ENCODE measurements at regions not wholly inside any gene's neighbourhood (a gene's known extent, or its start where the extent isn't known, plus 50 kb on each side); places are given as distances from the start of the nearest gene placed in this dataset.
"Not testable (repeated sequence)": the region's sequence is repeated elsewhere in the genome, so short reads cannot be mapped to it uniquely, and the experiment has no call there.

DNA sequence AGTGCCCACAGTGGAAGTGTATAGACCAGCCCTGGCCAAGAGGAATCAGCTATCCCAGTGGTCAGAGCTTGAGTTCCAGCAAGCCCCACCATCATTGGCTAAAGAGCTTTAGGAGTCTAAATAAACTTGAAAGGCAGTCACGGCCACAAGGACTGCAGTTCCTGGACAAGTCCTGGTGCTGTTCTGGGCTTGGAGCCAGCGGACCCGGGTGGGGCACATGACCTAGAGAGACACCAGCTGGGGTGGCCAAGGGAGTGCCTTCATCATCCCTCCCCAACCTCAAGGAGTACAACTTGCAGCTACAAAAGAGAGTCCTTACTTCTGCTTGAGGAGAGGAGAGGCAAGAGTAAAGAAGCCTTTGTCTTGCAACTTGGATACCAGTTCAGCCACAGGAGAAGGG, 439.8 kb upstream of the TMEFF2 start:
- 79% methylated on average over 3 of the region's 3 CpGs for WGBS
- no peak for ATAC-seq
- intact Hi-C loops (cut with DNase I) = no loop called here
- H3K27ac ChIP-seq (ENCODE audit: low read length) = no peak overlapping the region
- no peak for DNase-seq
- H3K4me3 ChIP-seq (ENCODE audit: low read length) = no peak overlapping the region
- no peaks in the 10 kb centered on the region for H3K9me3 ChIP-seq (ENCODE audit: control insufficient read depth, low read length)
- no peaks in the 10 kb centered on the region for H3K27me3 ChIP-seq (ENCODE audit: control insufficient read depth, insufficient read depth)
- no peaks in the 10 kb centered on the region for H3K4me1 ChIP-seq (ENCODE audit: control insufficient read depth, insufficient read depth, low read length)

DNA sequence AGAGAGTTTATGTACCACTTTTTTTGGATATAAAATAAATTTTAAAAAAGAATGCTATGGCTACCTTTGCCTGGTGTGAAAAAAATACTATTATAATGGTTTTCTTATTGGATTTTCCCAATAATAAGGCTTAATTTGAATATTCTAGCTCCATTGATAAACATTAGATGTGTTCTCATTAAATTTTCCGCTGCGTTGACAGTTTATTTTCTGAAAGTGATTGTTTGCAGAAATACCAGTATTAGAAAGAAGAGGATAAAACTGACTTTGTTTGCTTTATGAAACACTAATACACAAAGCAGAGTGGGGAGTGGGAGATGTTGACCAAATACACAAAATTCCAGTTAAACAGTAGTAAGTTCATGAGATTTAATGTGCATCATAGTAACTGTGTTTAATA, 433.3 kb upstream of the TMEFF2 start:
- no peak for ATAC-seq
- 94% methylated on average over 2 of the region's 2 CpGs for WGBS

DNA sequence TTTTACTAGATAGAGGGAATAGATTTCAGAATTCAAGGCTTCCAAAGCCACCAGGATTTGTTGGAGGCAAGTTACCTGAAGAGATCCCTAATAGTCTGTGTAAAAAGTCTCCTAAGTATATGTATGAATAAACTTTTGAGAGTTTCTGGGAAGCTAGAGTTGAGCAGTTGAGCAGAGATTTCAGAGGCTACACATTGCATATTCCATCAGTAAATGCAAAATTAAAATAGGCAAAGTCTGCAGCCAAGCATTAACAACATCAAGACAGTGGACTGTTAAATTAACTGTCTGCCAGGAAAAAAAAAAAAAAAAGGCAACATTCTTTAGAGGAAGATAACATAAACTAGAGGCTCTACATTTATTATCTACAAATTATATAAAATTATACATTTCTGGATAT, 420.4 kb upstream of the TMEFF2 start:
- H3K4me1 ChIP-seq (ENCODE audit: control insufficient read depth, insufficient read depth, low read length) = no peaks in the 10 kb centered on the region
- H3K9me3 ChIP-seq (ENCODE audit: control insufficient read depth, low read length) = no peaks in the 10 kb centered on the region
- intact Hi-C loops (cut with DNase I) = no loop called here
- DNase-seq (no peak), ATAC-seq (no peak)
- H3K4me3 ChIP-seq (ENCODE audit: low read length) = no peak overlapping the region
- H3K27me3 ChIP-seq (ENCODE audit: control insufficient read depth, insufficient read depth) = no peaks in the 10 kb centered on the region
- no peak overlapping the region for H3K27ac ChIP-seq (ENCODE audit: low read length)

More for the DNA sequence above, 433.3 kb upstream of the TMEFF2 start:
- Histone ChIP-seq H3K27ac (ENCODE audit: low read length) (no peak overlapping the region), H3K4me3 (ENCODE audit: low read length) (no peak overlapping the region), H3K9me3 (ENCODE audit: control insufficient read depth, low read length) (no peaks in the 10 kb centered on the region), H3K4me1 (ENCODE audit: control insufficient read depth, insufficient read depth, low read length) (no peaks in the 10 kb centered on the region), H3K27me3 (ENCODE audit: control insufficient read depth, insufficient read depth) (no peaks in the 10 kb centered on the region)
- intact Hi-C loops (cut with DNase I) = no loop called here
- DNase-seq = no peak

DNA sequence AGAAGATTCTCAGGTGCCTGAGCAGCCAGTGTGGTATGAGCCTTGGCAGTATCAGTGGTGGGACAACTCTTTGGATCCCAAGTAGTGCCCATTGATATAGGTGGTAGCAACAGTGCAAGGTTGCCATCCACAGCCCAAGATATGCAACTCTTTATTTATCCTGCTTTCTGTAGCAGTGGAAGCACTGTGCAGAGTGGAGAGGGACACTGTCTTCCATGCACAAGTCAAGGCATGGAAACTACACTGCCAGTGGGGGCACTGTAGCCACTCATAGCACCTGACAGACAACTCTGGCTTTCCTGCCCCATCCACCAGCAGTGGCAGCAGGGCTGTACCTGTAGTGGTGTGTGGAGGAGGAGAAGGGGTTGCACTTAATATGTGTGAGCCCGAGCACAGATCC, 409.6 kb upstream of the TMEFF2 start:
- intact Hi-C loops (cut with DNase I) = no loop called here
- ATAC-seq = no peak
- H3K27ac ChIP-seq (ENCODE audit: low read length) = no peak overlapping the region
- H3K27me3 ChIP-seq (ENCODE audit: control insufficient read depth, insufficient read depth) = no peaks in the 10 kb centered on the region
- no peak overlapping the region for H3K4me3 ChIP-seq (ENCODE audit: low read length)
- DNase-seq = no peak
- WGBS = 87% methylated on average over 1 of the region's 1 CpG
- no peaks in the 10 kb centered on the region for H3K4me1 ChIP-seq (ENCODE audit: control insufficient read depth, insufficient read depth, low read length)
- no peaks in the 10 kb centered on the region for H3K9me3 ChIP-seq (ENCODE audit: control insufficient read depth, low read length)

DNA sequence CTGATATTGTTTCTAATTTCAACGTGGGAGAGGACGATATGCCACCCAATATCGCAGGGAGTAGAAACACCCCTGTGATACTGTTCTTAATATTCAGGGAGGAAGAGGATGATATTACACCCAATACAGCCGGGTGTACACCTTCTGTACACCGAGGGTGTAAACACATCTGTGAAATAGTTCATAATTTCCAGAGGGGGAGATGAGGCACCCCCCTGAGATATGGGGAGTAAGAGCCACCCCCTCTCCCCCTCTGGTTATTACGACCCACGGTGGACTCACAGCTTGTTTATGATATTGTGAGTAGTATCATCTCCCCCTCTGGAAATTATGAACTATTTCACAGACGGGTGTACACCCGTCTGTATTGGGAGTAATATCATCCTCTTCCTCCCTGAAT, 403.9 kb upstream of the TMEFF2 start:
- intact Hi-C loops (cut with DNase I); H3K27me3 ChIP-seq (ENCODE audit: control insufficient read depth, insufficient read depth); DNase-seq; H3K27ac ChIP-seq (ENCODE audit: low read length); ATAC-seq; H3K4me3 ChIP-seq (ENCODE audit: low read length); H3K4me1 ChIP-seq (ENCODE audit: control insufficient read depth, insufficient read depth, low read length); H3K9me3 ChIP-seq (ENCODE audit: control insufficient read depth, low read length): not testable (repeated sequence)
- 87% methylated on average over 9 of the region's 9 CpGs for WGBS

DNA sequence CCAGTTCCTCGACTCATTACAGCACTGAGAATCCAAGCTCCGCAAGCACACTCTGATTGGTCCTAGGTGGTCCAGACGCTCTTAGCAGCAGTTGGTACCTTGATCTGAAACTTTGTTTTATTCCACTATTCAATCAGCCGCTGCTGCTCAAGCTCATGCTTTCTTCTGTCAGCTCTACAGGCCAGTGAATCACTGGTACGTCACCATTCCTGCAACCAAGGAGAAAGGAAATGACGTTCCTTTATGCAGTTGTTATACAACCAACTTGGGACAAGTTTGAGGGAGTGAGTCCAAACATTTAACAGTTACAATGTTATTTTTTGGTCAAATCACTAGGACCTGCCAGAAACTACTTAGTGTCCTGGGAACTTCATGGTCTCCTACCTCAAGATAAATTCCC, 398.8 kb upstream of the TMEFF2 start:
- H3K4me1 ChIP-seq (ENCODE audit: control insufficient read depth, insufficient read depth, low read length) = no peaks in the 10 kb centered on the region
- DNase-seq (no peak), ATAC-seq (no peak)
- H3K27me3 ChIP-seq (ENCODE audit: control insufficient read depth, insufficient read depth) = no peaks in the 10 kb centered on the region
- intact Hi-C loops (cut with DNase I) = no loop called here
- H3K4me3 ChIP-seq (ENCODE audit: low read length) = no peak overlapping the region
- no peak overlapping the region for H3K27ac ChIP-seq (ENCODE audit: low read length)
- no peaks in the 10 kb centered on the region for H3K9me3 ChIP-seq (ENCODE audit: control insufficient read depth, low read length)
- 88% methylated on average over 6 of the region's 6 CpGs for WGBS

DNA sequence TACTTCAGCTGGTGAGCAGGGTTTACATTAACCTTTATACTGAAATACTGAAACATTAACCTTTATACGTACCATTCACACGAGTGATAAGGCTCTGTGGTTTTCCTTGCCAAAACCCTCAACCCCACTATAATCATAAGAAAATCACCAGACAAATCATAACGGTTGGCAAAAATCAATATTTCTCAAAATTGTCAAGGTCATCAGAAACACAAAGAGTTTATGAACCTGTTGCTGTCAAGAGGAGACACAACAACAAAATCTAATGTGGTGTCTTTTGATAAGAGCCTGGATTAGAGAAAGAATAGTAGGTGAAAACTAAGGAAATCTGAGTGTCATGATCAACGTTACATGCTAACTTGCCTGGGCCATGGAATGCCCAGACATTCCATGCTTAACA, 396.9 kb upstream of the TMEFF2 start:
- intact Hi-C loops (cut with DNase I) = no loop called here
- DNase-seq (no peak), ATAC-seq (no peak)
- H3K4me1 ChIP-seq (ENCODE audit: control insufficient read depth, insufficient read depth, low read length) = no peaks in the 10 kb centered on the region
- H3K4me3 ChIP-seq (ENCODE audit: low read length) = no peak overlapping the region
- no peak overlapping the region for H3K27ac ChIP-seq (ENCODE audit: low read length)
- H3K27me3 ChIP-seq (ENCODE audit: control insufficient read depth, insufficient read depth) = no peaks in the 10 kb centered on the region
- no peaks in the 10 kb centered on the region for H3K9me3 ChIP-seq (ENCODE audit: control insufficient read depth, low read length)
- 84% methylated on average over 4 of the region's 4 CpGs for WGBS

DNA sequence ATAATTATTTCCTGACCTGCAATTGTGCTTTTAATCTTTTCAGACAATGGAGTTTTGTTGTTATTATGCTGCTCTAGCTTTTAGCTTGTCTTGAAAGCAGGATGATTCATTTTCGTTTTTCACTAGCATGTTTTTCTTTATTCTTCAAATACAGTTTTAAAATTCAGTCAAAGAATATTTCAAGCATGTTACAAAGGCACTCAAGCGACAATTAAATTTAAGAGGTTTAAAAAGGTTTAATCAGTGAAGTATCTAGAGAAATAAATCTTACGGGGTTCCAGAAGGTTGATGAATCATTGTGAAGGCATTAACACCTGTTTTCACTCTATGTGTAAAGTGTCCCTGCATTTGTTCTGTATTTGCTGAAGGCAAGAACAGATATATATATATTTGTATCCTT, 390.7 kb upstream of the TMEFF2 start:
- intact Hi-C loops (cut with DNase I) = no loop called here
- 61% methylated on average over 3 of the region's 3 CpGs for WGBS

DNA sequence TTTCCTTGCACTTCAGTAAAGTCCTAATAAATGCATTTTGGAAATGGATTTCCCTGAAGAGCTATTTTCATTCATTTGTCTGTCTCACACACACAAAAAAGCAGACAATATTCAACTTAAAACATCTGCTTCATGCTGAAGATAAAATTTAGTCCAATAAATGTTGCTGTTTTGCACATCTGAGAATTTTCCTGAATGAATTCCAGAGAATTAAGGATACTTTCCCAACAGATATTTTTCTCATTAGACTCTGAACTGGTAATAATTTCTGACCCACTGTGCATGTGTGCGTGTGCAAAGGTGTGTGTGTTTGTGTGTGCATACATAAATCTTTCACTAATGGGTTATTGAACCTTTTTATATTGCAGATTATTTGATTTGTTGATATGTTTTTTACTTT, 390.2 kb upstream of the TMEFF2 start:
- Histone ChIP-seq H3K9me3 (ENCODE audit: control insufficient read depth, low read length) (no peaks in the 10 kb centered on the region), H3K4me3 (ENCODE audit: low read length) (no peak overlapping the region), H3K27ac (ENCODE audit: low read length) (no peak overlapping the region), H3K4me1 (ENCODE audit: control insufficient read depth, insufficient read depth, low read length) (no peaks in the 10 kb centered on the region), H3K27me3 (ENCODE audit: control insufficient read depth, insufficient read depth) (no peaks in the 10 kb centered on the region)
- no peak for DNase-seq
- intact Hi-C loops (cut with DNase I) = no loop called here
- ATAC-seq = no peak
- WGBS = 59% methylated on average over 1 of the region's 1 CpG

More for the DNA sequence above, 390.7 kb upstream of the TMEFF2 start:
- H3K27me3 ChIP-seq (ENCODE audit: control insufficient read depth, insufficient read depth) = no peaks in the 10 kb centered on the region
- H3K9me3 ChIP-seq (ENCODE audit: control insufficient read depth, low read length) = no peaks in the 10 kb centered on the region
- ATAC-seq = no peak
- H3K4me3 ChIP-seq (ENCODE audit: low read length) = no peak overlapping the region
- no peak for DNase-seq
- no peak overlapping the region for H3K27ac ChIP-seq (ENCODE audit: low read length)
- H3K4me1 ChIP-seq (ENCODE audit: control insufficient read depth, insufficient read depth, low read length) = no peaks in the 10 kb centered on the region

DNA sequence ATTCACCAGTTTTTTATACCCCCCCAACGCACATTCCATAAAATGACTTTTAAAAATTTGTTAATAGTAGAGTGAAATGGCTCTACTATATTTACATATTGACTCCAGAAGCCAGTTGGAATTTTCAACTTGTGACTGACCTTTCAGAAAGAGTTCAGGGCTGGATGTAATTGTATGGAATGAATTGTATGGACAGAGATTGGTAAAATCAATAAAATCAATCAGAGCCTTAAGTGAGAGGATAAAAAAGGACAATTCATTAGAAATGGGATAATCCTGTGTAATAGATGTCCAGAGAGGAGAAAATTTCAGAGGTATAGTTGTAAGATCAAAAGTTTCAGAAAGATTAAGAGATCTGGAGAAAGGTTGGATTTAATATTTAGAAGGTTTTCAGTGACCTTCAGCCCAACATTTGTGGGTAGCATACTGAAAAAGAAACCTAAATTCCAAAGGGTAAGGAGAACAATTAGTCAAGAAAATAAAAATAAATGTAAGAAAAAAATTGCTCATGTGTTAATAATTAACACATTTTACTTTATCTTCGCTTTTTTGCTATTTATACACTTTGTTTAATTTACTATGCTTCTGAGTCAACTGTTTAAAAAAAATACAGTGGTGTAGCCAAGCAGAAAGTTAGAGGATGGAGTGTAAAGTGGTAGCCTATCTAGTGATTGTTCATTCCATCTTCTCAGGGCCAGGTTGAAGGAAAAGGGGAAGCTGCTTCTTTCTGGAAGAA, 385.4 kb upstream of the TMEFF2 start:
- DNase-seq = no peak
- Histone ChIP-seq H3K4me1 (ENCODE audit: control insufficient read depth, insufficient read depth, low read length) (no peaks in the 10 kb centered on the region), H3K9me3 (ENCODE audit: control insufficient read depth, low read length) (no peaks in the 10 kb centered on the region), H3K27me3 (ENCODE audit: control insufficient read depth, insufficient read depth) (no peaks in the 10 kb centered on the region), H3K27ac (ENCODE audit: low read length) (no peak overlapping the region), H3K4me3 (ENCODE audit: low read length) (no peak overlapping the region)
- ATAC-seq = no peak
- WGBS = 71% methylated on average over 2 of the region's 2 CpGs
- intact Hi-C loops (cut with DNase I) = no loop called here

DNA sequence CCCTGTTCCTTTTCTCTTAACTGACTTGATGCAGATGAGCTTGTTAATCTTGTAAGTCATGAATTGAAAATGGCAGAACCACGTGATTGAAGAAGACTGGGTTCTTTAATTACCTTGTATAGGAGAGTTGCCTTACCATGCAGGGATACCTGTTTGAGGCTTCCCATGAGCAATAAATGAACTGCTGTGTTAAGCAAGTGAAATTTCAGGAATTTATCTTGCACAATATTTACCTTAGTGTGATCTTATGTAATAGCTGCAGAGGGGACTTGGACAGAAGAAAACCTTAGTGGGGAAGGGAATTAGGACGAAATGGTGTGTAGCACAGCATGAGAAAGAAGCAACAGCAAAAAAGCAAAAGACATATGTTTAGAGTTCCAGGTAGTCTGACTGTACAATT, 384.0 kb upstream of the TMEFF2 start:
- Histone ChIP-seq H3K9me3 (ENCODE audit: control insufficient read depth, low read length) (no peaks in the 10 kb centered on the region), H3K4me3 (ENCODE audit: low read length) (no peak overlapping the region), H3K4me1 (ENCODE audit: control insufficient read depth, insufficient read depth, low read length) (no peaks in the 10 kb centered on the region), H3K27ac (ENCODE audit: low read length) (no peak overlapping the region), H3K27me3 (ENCODE audit: control insufficient read depth, insufficient read depth) (no peaks in the 10 kb centered on the region)
- ATAC-seq (no peak), DNase-seq (no peak)
- WGBS = 68% methylated on average over 2 of the region's 2 CpGs
- intact Hi-C loops (cut with DNase I) = no loop called here

DNA sequence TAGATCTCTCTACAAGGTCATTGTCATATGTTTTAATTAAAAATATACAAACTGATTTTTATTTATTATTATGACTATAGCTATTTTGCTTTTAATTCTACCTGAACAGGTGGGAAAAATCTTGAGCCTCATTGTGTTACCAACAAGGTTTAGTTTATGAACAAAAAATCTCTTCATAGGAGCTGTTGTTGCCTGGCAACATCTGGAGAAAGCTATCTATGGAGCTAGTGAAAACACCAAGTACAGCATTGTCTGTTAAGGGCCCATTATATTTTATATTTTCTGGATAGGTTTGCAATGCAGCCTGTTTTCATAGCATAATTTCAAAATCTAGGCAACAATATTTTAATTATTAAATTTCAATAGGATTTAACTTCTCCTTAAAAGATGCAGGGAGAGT, 383.0 kb upstream of the TMEFF2 start:
- Histone ChIP-seq H3K4me3 (ENCODE audit: low read length) (no peak overlapping the region), H3K9me3 (ENCODE audit: control insufficient read depth, low read length) (no peaks in the 10 kb centered on the region), H3K4me1 (ENCODE audit: control insufficient read depth, insufficient read depth, low read length) (no peaks in the 10 kb centered on the region), H3K27ac (ENCODE audit: low read length) (no peak overlapping the region), H3K27me3 (ENCODE audit: control insufficient read depth, insufficient read depth) (no peaks in the 10 kb centered on the region)
- ATAC-seq (no peak), DNase-seq (no peak)
- intact Hi-C loops (cut with DNase I) = no loop called here
